K562 (cell line): ENCODE measurements at regions not wholly inside any gene's neighbourhood (a gene's known extent, or its start where the extent isn't known, plus 50 kb on each side); places are given as distances from the start of the nearest gene placed in this dataset.

Experiments used
- ATAC-seq: fragments of 200-7000 bp; cut with Tn5 transposase; 3 replicates; pipeline ENCODE4 v1.9.1; 2020; ENCODE audit warnings: moderate library complexity
- BruUV-seq: library from RNA; stranded (reverse); fragments of 400-500 nt; replicated peaks from 2 replicates; lab custom pipeline; 2021; lab: Mats Ljungman, UMichigan
- CTCF ChIA-PET: fragments of 300-600 bp; formaldehyde crosslinking; extraction: SDS; loops from one replicate; lab custom pipeline; 2021; ENCODE audit warnings: low intra/inter-chr PET ratio; lab: Yijun Ruan, JAX
- POLR2A ChIA-PET: fragments of 300-600, 350-650 bp; sonication (Branson Sonifier 250); formaldehyde crosslinking; extraction: SDS; loops from one replicate; lab custom pipeline; 2021; ENCODE audit warnings: antibody characterized with exemption, inconsistent platforms; lab: Yijun Ruan, JAX
- DNase-seq, 4 experiments: peaks; one replicate each; pipeline versions ENCODE4 v3.0.0 to v3.0.0-alpha.2; 2011 to 2018; ENCODE audit warnings: low spot score in 3 of 4, mixed read lengths in 3 of 4; ENCODE audit errors: extremely low read depth in 1 of 4
- FAIRE-seq: peaks from 2 replicates; lab custom pipeline; 2011; peaks lifted over from hg19 to GRCh38; lab: Jason Lieb, UNC
- H2AFZ ChIP-seq: 2 replicates; pipeline ENCODE4 v1.6.0; 2011; ENCODE audit warnings: low read depth, low read length, control low read depth, inconsistent platforms
- H3K27ac ChIP-seq: fragments of 200-600 bp; 3 replicates; pipeline ENCODE4 v1.8.0; 2011; ENCODE audit warnings: low read depth, mild to moderate bottlenecking, control low read depth, inconsistent platforms, low read length, moderate library complexity, mixed read lengths; ENCODE audit errors: extremely low read depth
- H3K27me3 ChIP-seq, 2 experiments: fragments of 300-600 bp in 1 of 2; 2 replicates in 1 of 2; 3 replicates in 1 of 2; pipeline versions ENCODE4 v1.6.0 to v1.8.0; 2011; ENCODE audit warnings: inconsistent platforms in 2 of 2, low read length in 2 of 2, mild to moderate bottlenecking in 1 of 2, mixed read lengths in 1 of 2, moderate library complexity in 1 of 2; ENCODE audit not compliant: control insufficient read depth in 2 of 2, insufficient read depth in 2 of 2
- H3K36me3 ChIP-seq: fragments of 300-600 bp; 3 replicates; pipeline ENCODE4 v1.8.0; 2011; ENCODE audit warnings: mild to moderate bottlenecking, low read length, inconsistent platforms; ENCODE audit not compliant: control insufficient read depth, insufficient read depth
- H3K4me1 ChIP-seq, 2 experiments: fragments of 200-600 bp in 1 of 2; replicated peaks in 1 of 2; 2 replicates in 1 of 2; 3 replicates in 1 of 2; pipeline versions ENCODE4 v1.5.1 to v1.8.0; 2011; ENCODE audit warnings: inconsistent platforms in 2 of 2, low read length in 2 of 2, mild to moderate bottlenecking in 1 of 2, mixed read lengths in 1 of 2, moderate library complexity in 1 of 2; ENCODE audit not compliant: control insufficient read depth in 2 of 2, insufficient read depth in 2 of 2
- H3K4me2 ChIP-seq: 2 replicates; pipeline ENCODE4 v1.6.1; 2011; ENCODE audit warnings: low read length, control low read depth, inconsistent platforms, mixed read lengths; ENCODE audit not compliant: insufficient read depth
- H3K4me3 ChIP-seq: fragments of 200-600 bp; sonication (generic), shearing (Covaris generic); 2 replicates; pipeline ENCODE4 v1.5.1; 2016; ENCODE audit warnings: control low read depth, inconsistent platforms
- H3K79me2 ChIP-seq: fragments of 200-600 bp; 3 replicates; pipeline ENCODE4 v1.8.0; 2011; ENCODE audit warnings: low read length, inconsistent platforms; ENCODE audit not compliant: control insufficient read depth, insufficient read depth
- H3K9ac ChIP-seq, 2 experiments: 2 replicates each; pipeline versions ENCODE4 v1.6.0 to v1.6.1; 2011; ENCODE audit warnings: low read depth in 2 of 2, low read length in 2 of 2, control low read depth in 1 of 2, inconsistent platforms in 1 of 2, mild to moderate bottlenecking in 1 of 2, mixed read lengths in 1 of 2; ENCODE audit not compliant: insufficient read depth in 1 of 2
- H3K9me1 ChIP-seq: one replicate; pipeline ENCODE4 v1.6.0; 2011; ENCODE audit warnings: inconsistent platforms, mild to moderate bottlenecking, low read length, moderate library complexity; ENCODE audit not compliant: control insufficient read depth, insufficient read depth
- H3K9me3 ChIP-seq: replicated peaks from 2 replicates; pipeline ENCODE4 v1.5.1; 2011; ENCODE audit warnings: low read depth, low read length, inconsistent platforms; ENCODE audit not compliant: control insufficient read depth, insufficient read depth
- H4K20me1 ChIP-seq: replicated peaks from 2 replicates; pipeline ENCODE4 v1.6.1; 2011; ENCODE audit warnings: low read length, inconsistent platforms, mixed read lengths; ENCODE audit not compliant: control insufficient read depth, insufficient read depth
- DLX4 ChIP-seq: fragments of 250-450 bp; sonication (Bioruptor Pico); IDR thresholded peaks from 2 replicates; pipeline ENCODE4 v1.6.1; 2021; ENCODE audit warnings: mild to moderate bottlenecking
- FOS ChIP-seq: IDR thresholded peaks from 3 replicates; pipeline ENCODE4 v1.6.1; 2011; ENCODE audit not compliant: insufficient read length; ENCODE audit errors: extremely low read depth
- HDAC1 ChIP-seq, 2 experiments: fragments of 450-650 bp; IDR thresholded peaks; 2 replicates each; pipeline ENCODE4 v1.6.1; 2016 to 2017; ENCODE audit warnings: inconsistent platforms in 1 of 2, mild to moderate bottlenecking in 1 of 2, moderate library complexity in 1 of 2
- HSF4 ChIP-seq: fragments of 250-450 bp; sonication (Bioruptor Pico); IDR thresholded peaks from 2 replicates; pipeline ENCODE4 v2.1.2; 2022; ENCODE audit warnings: mild to moderate bottlenecking, moderate library complexity, borderline replicate concordance
- JUN ChIP-seq, 2 experiments: sonication (generic) in 1 of 2; formaldehyde crosslinking in 1 of 2; IDR thresholded peaks; 2 replicates each; pipeline versions ENCODE4 v1.6.1 to v1.8.0; 2012 to 2022; ENCODE audit warnings: borderline replicate concordance in 2 of 2, mild to moderate bottlenecking in 2 of 2, improper control_type of control experiment in 1 of 2, low read depth in 1 of 2, low read length in 1 of 2, missing genetic modification reagents in 1 of 2
- POLR2AphosphoS2 ChIP-seq: IDR thresholded peaks from 2 replicates; pipeline ENCODE4 v1.6.1; 2012; ENCODE audit warnings: low read length, improper control_type of control experiment
- RBM22 ChIP-seq: fragments of 200-400 bp; formaldehyde crosslinking; IDR thresholded peaks from 2 replicates; pipeline ENCODE4 v1.6.1; 2018; ENCODE audit warnings: low read length, low read depth; ENCODE audit not compliant: poor library complexity, severe bottlenecking
- RFX7 ChIP-seq: fragments of 250-450 bp; sonication (Bioruptor Pico); IDR thresholded peaks from 2 replicates; pipeline ENCODE4 v1.5.1; 2021; ENCODE audit warnings: mild to moderate bottlenecking
- SREBF1 ChIP-seq: fragments of 150-350 bp; IDR thresholded peaks from 2 replicates; pipeline ENCODE4 v1.6.1; 2014; ENCODE audit warnings: antibody characterized with exemption, low read depth, low read length, borderline replicate concordance
- TAF7 ChIP-seq: fragments of 450-650 bp; IDR thresholded peaks from 2 replicates; pipeline ENCODE4 v1.6.1; 2016; ENCODE audit warnings: missing genetic modification characterization, missing compliant biosample characterization
- XRCC3 ChIP-seq: fragments of 450-650 bp; IDR thresholded peaks from 2 replicates; pipeline ENCODE4 v1.6.1; 2017; ENCODE audit warnings: mild to moderate bottlenecking, moderate library complexity
- WGBS: fragments of 100-300 bp; shearing (Covaris generic); methylation state at CpG from one replicate; pipeline ENCODE4 v1.1.6; 2016; ENCODE audit warnings: low coverage, mixed read lengths; ENCODE audit not compliant: insufficient coverage; ENCODE audit errors: missing lambda C conversion rate; 5-methylcytosine and 5-hydroxymethylcytosine counted together
- in situ Hi-C: fragments of 300-500 bp; cut with MboI; formaldehyde crosslinking; loops from 4 replicates; pipeline ENCODE4 v1.15.0; 2018; ENCODE audit warnings: inconsistent platforms, mixed read lengths
- intact Hi-C: fragments of 100-400 bp; cut with micrococcal nuclease; formaldehyde crosslinking; loops from 2 replicates; pipeline ENCODE4 v1.14.2; 2022
- TF ChIP-seq, protein P1 (sequence below): fragments of 450-650 bp; formaldehyde crosslinking; IDR thresholded peaks from 2 replicates; pipeline ENCODE4 v1.4.0; 2020; ENCODE audit warnings: mild to moderate bottlenecking, moderate library complexity

GRCh38 chr2:123485056-123485455, 540.0 kb upstream of the CNTNAP5 start:
- Histone ChIP-seq H3K36me3 (no peaks in the 10 kb centered on the region), H3K4me1 (no peaks in the 10 kb centered on the region), H3K9me1 (no peaks in the 10 kb centered on the region), H3K4me2 (no peak overlapping the region), H4K20me1 (no peaks in the 10 kb centered on the region), H3K27ac (no peak overlapping the region), H3K9ac (no peak overlapping the region), H2AFZ (no peak overlapping the region), H3K27me3 (no peaks in the 10 kb centered on the region), H3K9me3 (no peaks in the 10 kb centered on the region), H3K4me3 (no peak overlapping the region), H3K79me2 (no peaks in the 10 kb centered on the region)
- ATAC-seq (no peak), FAIRE-seq (no peak), DNase-seq (no peak)
- 8% methylated on average over 1 of the region's 1 CpG for WGBS
- in situ Hi-C loops: no loop called here
- BruUV-seq: no TSS peak
- POLR2A ChIA-PET: no interaction called here
- intact Hi-C loops: no loop called here
- TF ChIP-seq JUN (IDR thresholded peaks at IDR 0.05; ENCODE audit: borderline replicate concordance, low read depth, low read length) (no peak), JUN (CRISPR knock-in tag; IDR thresholded peaks at IDR 0.05; ENCODE audit: borderline replicate concordance) (no peak), POLR2AphosphoS2 (no peak), TAF7 (tag) (no peak), FOS (no peak), RFX7 (no peak), XRCC3 (no peak), SREBF1 (no peak), DLX4 (no peak), RBM22 (no peak), HDAC1 (IDR thresholded peaks at IDR 0.05) (no peak), HSF4 (no peak)
- TF ChIP-seq, protein P1, sequence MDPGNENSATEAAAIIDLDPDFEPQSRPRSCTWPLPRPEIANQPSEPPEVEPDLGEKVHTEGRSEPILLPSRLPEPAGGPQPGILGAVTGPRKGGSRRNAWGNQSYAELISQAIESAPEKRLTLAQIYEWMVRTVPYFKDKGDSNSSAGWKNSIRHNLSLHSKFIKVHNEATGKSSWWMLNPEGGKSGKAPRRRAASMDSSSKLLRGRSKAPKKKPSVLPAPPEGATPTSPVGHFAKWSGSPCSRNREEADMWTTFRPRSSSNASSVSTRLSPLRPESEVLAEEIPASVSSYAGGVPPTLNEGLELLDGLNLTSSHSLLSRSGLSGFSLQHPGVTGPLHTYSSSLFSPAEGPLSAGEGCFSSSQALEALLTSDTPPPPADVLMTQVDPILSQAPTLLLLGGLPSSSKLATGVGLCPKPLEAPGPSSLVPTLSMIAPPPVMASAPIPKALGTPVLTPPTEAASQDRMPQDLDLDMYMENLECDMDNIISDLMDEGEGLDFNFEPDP (CRISPR knock-in tag): no peak
- CTCF ChIA-PET: no interaction called here
